Mucosa of rectum (tissue), 2 donors: ENCODE measurements at regions not wholly inside any gene's neighbourhood (a gene's known extent, or its start where the extent isn't known, plus 50 kb on each side); places are given as distances from the start of the nearest gene placed in this dataset.

Experiments used
- H3K27ac ChIP-seq, 2 donors: one replicate each; pipeline ENCODE4 v1.7.0; 2013; ENCODE audit warnings: inconsistent platforms in 2 of 2, low read depth in 2 of 2, low read length in 2 of 2
- H3K27me3 ChIP-seq, 2 donors: one replicate each; pipeline ENCODE4 v1.7.0; 2013; ENCODE audit warnings: low read length in 2 of 2; ENCODE audit not compliant: control insufficient read depth in 2 of 2, insufficient read depth in 2 of 2
- H3K36me3 ChIP-seq, 2 donors: one replicate each; pipeline ENCODE4 v1.7.0; 2013; ENCODE audit warnings: low read length in 2 of 2; ENCODE audit not compliant: control insufficient read depth in 2 of 2, insufficient read depth in 2 of 2
- H3K4me1 ChIP-seq, 2 donors: one replicate each; pipeline ENCODE4 v1.7.0; 2013; ENCODE audit warnings: low read length in 2 of 2, mild to moderate bottlenecking in 1 of 2; ENCODE audit not compliant: control insufficient read depth in 2 of 2, insufficient read depth in 2 of 2
- H3K4me3 ChIP-seq, 2 donors: one replicate each; pipeline ENCODE4 v1.7.0; 2013; ENCODE audit warnings: low read length in 2 of 2
- H3K9ac ChIP-seq, 2 donors: one replicate each; pipeline ENCODE4 v1.7.0; 2013; ENCODE audit warnings: low read length in 2 of 2, low read depth in 1 of 2, mild to moderate bottlenecking in 1 of 2
- H3K9me3 ChIP-seq, 2 donors: one replicate each; pipeline ENCODE4 v1.7.0; 2013; ENCODE audit warnings: low read length in 2 of 2; ENCODE audit not compliant: control insufficient read depth in 2 of 2
- donor health status: healthy.
- donor health status: Normal muscosa, but diverticular disease.

DNA sequence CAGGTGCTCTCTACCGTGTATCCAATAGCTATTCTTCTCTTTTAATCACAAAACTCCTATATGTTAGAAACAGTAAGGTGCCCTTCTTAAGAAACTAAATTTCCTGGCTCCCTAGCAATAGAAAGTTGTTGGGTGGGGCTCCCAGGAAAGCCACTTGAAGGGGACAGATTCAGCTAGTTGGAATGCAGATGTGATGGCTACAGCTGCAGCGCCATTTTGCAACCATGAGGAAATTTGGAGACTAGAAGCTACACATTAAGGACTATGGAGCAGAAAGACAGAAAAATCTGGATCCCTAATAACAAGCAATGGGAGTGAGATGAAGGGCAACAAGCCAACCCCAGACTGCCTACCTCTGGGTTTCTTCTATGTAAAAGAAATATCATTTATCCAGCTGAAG lies 108.8 kb upstream of the AFDN start:
- Histone ChIP-seq H3K9me3 (no peaks in the 10 kb centered on the region), H3K27me3 (no peaks in the 10 kb centered on the region), H3K4me1 (peaks cover 0 to 3% of the 10 kb centered on the region in 2 donors), H3K9ac (no peak overlapping the region), H3K4me3 (no peak overlapping the region), H3K27ac (no peak overlapping the region), H3K36me3 (no peaks in the 10 kb centered on the region)

DNA sequence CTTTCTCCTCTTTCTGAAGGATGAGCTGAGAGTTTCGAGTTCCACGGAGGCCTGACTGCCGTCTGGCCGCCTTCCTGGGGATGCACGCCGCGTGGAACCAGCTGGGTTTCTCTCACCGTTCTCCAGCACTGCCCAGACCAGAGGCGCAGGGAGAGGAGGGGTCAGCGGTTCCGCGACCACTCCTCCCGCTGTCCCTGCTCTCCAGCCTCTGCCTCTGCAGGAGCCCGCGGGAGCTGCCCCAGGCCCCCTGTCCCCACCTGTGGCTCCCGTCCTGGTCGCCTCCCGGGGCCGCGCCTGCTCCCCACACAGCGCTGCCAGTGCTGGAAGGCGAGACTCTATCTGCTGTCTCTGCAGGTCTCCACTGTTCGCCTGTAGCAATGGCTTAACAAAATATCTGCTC lies 106.8 kb upstream of the AFDN start:
- Histone ChIP-seq H3K9ac (no peak overlapping the region), H3K4me3 (no peak overlapping the region), H3K9me3 (no peaks in the 10 kb centered on the region), H3K27ac (no peak overlapping the region), H3K4me1 (no peaks in the 10 kb centered on the region), H3K36me3 (no peaks in the 10 kb centered on the region), H3K27me3 (no peaks in the 10 kb centered on the region)

DNA sequence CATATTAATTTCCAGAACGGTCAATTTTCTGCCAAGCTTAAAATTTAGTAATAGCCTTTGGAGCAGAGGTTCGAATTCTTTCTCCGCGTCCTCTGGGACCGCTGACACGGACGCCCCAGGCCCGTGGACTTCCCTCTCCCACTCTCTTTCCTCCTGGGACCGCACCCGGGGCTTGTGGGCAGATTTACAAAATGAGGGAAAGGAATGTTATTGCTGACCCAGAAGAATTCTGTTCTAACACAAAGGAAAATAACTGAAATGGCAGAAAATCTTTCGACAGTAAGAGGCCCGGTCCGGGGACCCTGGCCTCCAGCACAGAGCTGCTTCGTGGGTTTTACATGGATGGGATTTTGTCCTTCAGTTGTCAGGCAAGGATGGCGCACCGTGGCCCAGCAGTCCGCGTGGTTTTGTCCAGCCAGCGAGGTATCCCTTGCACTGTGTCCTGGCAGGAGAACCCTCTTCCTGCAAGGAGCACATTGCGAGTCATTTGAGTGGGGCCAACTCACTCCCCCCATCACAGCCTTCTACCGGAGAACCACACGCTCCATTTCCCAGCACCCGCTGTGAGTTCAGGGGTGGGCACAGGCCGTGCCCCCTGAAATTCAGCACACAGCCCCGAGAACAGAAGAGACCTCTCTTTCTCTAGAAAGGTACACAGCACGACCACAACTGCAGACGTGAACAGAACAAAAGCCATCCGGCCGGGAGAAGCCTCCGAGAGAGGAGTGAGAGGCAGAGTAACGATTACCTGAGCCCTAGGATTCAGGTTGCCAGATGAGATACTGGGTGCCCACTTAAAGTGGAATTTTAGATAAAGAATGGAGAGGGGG lies 106.0 kb upstream of the AFDN start:
- Histone ChIP-seq H3K9me3 (no peaks in the 10 kb centered on the region), H3K4me1 (no peaks in the 10 kb centered on the region), H3K27me3 (no peaks in the 10 kb centered on the region), H3K4me3 (no peak overlapping the region), H3K27ac (no peak overlapping the region), H3K36me3 (no peaks in the 10 kb centered on the region), H3K9ac (no peak overlapping the region)

DNA sequence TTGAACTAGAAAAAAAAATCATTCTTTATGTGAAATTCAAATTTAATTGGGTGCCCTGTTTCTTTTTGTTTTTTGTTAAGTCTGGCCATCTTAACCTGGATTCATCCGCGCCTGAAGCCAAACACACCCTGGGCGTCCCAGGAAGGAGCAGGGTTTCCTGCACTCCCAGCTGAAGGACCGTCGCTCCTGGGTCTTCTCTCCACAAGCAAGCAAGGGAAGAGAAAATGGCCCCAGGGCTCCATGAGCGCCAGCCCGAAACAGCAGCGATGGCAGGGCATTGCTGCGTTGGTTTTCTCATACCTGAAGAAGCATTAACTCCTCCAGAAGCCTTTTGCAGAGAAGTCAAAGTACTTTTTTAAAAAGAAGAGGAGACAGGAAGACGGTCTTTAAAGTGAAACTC lies 105.4 kb upstream of the AFDN start:
- Histone ChIP-seq H3K4me1 (no peaks in the 10 kb centered on the region), H3K27me3 (no peaks in the 10 kb centered on the region), H3K4me3 (no peak overlapping the region), H3K27ac (no peak overlapping the region), H3K9ac (no peak overlapping the region), H3K36me3 (no peaks in the 10 kb centered on the region), H3K9me3 (no peaks in the 10 kb centered on the region)

DNA sequence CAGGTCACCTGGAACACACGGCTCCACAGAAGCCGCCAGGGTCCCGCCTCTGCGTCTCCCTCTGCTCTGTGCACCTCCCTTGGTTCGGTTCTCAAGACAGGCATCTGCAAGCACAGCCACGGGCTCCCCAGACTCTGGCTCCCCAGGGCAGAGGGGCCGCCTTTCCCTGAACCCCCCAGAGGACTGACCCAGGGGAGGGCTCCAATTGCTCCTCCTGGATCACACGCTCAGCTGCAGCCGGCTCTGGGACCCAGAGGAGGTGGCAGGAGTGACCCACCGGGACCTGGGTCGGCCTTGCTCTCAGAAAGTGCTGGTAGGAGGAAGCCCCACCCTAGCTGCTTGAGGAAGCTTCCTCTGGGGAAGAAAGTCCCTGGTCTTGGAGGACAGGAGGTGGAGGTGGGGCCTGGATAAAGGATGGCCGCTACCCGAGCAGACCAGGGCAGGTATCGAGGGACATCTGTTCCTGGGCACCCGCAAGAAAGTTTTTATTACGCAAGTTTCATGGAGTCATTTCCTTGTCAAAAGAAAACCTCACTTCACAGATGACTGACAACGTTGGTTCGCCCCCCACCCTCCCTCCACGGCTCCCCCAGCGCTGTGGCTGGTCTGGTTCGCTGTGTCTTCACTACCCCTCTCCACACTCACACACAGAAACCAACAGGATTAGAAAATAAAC lies 103.9 kb upstream of the AFDN start:
- Histone ChIP-seq H3K27ac (no peak overlapping the region), H3K27me3 (no peaks in the 10 kb centered on the region), H3K9ac (no peak overlapping the region), H3K9me3 (no peaks in the 10 kb centered on the region), H3K4me1 (no peaks in the 10 kb centered on the region), H3K4me3 (no peak overlapping the region), H3K36me3 (no peaks in the 10 kb centered on the region)

DNA sequence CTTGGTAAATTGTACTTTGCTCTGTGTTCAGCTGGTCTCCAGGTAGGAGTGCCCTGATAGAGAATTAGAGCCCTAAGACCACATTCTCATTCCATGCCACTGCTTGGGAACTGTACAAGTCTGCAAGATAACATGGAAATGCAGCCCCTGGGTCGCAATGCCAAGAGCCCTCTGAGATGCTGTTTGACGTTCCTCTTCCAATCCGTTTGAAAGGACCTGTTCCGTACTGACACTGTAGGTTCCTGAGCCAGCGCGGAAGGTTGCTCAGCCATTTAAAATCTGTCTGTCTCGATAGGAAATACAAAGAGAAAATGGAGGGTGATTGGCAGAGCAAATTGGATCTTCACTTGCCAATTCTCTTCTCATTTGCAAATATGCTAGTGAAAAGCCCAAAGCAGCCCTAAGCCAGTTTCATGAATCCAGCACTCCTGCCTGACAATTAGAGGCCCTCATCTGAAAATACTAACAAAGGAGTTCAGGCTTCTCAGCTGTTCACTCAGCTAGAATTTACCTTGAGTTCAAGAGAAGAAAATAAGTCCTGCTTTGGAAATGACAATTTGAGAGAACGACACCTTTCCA lies 100.6 kb upstream of the AFDN start:
- Histone ChIP-seq H3K4me3 (no peak overlapping the region), H3K9ac (no peak overlapping the region), H3K27ac (no peak overlapping the region), H3K9me3 (no peaks in the 10 kb centered on the region), H3K36me3 (no peaks in the 10 kb centered on the region), H3K27me3 (peaks cover 0 to 3% of the 10 kb centered on the region in 2 donors), H3K4me1 (no peaks in the 10 kb centered on the region)

DNA sequence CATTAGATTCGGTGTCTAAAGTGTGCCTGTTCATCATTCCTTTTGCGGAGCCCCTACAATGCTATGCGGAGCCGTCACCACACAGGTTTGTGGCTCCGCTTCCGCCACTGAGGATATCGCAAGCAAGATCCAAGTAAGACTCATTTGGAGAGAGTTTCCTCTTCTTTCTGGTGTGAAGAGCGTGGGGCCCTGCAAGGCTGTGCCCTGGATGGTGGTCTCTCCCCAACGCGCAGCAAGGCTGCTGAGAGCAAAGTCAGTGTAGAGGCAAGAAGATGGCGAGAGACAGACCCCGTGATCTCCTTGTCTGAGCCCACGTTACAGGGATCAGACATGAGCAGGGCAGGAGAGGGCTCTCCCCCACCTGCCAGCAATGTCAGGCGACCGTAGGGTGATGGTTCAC lies 96.3 kb upstream of the AFDN start:
- H3K36me3 ChIP-seq = no peaks in the 10 kb centered on the region
- no peak overlapping the region for H3K9ac ChIP-seq
- H3K9me3 ChIP-seq = no peaks in the 10 kb centered on the region
- H3K4me1 ChIP-seq = no peaks in the 10 kb centered on the region
- no peak overlapping the region for H3K27ac ChIP-seq
- H3K27me3 ChIP-seq = peaks cover 0 to 3% of the 10 kb centered on the region in 2 donors
- no peak overlapping the region for H3K4me3 ChIP-seq

DNA sequence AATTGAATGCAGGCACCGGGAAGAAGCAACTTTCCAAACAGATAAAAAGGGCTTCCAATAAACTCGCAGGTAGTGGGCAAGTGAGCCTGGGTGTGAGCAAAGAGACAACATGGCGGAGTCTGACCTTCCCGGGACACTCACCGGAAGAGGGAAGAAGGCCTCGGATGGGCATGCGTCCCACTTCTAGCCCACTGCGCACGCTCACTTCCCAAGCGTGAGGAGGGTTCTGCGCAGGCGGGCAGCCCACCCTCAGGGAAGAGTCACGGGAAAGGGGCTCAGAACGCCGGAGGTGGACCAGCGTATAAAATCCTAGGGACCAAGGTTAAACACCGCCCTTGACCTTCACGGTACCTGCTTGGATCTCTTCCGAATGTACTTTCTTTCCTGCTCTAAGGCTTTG lies 95.5 kb upstream of the AFDN start:
- Histone ChIP-seq H3K4me3 (no peak overlapping the region), H3K36me3 (no peaks in the 10 kb centered on the region), H3K27me3 (peaks cover 0 to 3% of the 10 kb centered on the region in 2 donors), H3K9ac (no peak overlapping the region), H3K27ac (no peak overlapping the region), H3K4me1 (no peaks in the 10 kb centered on the region), H3K9me3 (no peaks in the 10 kb centered on the region)

DNA sequence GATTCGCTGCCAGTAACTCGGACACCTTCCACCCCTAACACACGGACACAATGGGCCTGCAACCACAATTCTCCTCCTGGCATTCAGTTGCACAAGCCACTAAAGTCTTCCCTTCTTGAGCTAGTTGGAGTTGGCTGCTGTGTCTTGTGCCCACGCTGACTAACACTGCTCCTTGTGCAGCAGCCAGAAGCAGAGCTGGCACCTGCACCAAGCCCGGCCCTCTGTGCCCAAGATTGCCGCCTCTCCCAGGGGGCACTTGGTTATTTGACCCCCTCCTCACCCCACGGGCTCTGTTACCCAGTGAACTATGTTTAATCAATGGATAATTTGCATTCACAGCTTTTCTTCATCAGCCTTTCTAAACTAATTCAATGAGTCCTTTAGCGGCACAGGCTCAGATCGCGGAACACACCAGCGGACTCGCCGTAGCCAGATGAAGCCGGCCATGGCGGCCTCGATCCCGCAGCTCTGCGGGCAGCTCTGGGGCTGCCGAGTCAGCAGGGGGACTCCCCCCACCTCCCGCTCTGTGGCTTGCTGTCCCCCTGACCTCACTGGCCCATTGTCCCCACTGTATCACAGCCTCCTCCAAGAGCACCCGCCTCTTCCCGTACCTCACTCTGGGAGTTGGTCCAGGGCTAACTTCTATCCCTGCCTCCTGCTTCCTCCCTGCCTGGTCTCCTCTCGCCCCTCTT lies 94.8 kb upstream of the AFDN start:
- Histone ChIP-seq H3K36me3 (no peaks in the 10 kb centered on the region), H3K4me1 (no peaks in the 10 kb centered on the region), H3K4me3 (no peak overlapping the region), H3K9me3 (no peaks in the 10 kb centered on the region), H3K27ac (no peak overlapping the region), H3K9ac (no peak overlapping the region), H3K27me3 (peaks cover 0 to 3% of the 10 kb centered on the region in 2 donors)
